ENCODE measurements at regions not wholly inside any gene's neighbourhood (a gene's known extent, or its start where the extent isn't known, plus 50 kb on each side); places are given as distances from the start of the nearest gene placed in this dataset.

DNA sequence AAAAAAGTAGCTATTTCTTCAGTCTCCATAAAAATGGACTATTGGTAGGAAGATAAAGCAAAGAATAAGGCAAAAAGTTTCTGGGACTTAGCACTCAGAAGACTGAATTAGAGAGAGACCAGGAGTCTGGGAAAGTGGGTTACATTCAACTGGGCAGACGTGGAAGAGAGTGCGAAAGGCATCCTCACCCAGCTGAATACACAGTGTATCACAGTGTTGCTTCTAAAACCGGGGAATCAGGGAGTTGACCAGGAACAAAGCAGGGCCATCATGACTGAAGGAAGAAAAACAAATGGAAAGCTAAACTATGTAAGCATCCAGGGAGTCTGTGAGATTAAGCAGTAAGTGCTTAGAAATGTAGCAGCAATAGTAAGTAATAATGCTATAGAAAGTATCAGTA is 452.9 kb upstream of the MAN1A1 start:
- H3K27me3 Mint-ChIP-seq (ENCODE audit: unreplicated experiment): no peaks in the 10 kb centered on the region
- H3K36me3 Mint-ChIP-seq (ENCODE audit: insufficient read depth, unreplicated experiment): no peaks in the 10 kb centered on the region
- no peaks in the 10 kb centered on the region for H3K4me1 Mint-ChIP-seq (ENCODE audit: low read depth, unreplicated experiment)
- H3K9me3 Mint-ChIP-seq (ENCODE audit: low read depth, unreplicated experiment): peaks cover 5% of the 10 kb centered on the region
- TF ChIP-seq, protein P1, sequence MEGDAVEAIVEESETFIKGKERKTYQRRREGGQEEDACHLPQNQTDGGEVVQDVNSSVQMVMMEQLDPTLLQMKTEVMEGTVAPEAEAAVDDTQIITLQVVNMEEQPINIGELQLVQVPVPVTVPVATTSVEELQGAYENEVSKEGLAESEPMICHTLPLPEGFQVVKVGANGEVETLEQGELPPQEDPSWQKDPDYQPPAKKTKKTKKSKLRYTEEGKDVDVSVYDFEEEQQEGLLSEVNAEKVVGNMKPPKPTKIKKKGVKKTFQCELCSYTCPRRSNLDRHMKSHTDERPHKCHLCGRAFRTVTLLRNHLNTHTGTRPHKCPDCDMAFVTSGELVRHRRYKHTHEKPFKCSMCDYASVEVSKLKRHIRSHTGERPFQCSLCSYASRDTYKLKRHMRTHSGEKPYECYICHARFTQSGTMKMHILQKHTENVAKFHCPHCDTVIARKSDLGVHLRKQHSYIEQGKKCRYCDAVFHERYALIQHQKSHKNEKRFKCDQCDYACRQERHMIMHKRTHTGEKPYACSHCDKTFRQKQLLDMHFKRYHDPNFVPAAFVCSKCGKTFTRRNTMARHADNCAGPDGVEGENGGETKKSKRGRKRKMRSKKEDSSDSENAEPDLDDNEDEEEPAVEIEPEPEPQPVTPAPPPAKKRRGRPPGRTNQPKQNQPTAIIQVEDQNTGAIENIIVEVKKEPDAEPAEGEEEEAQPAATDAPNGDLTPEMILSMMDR (IDR thresholded peaks at IDR 0.05; ENCODE audit: unreplicated experiment): no peak
- DNase-seq: no peak
- no peak overlapping the region for H3K4me3 Mint-ChIP-seq (ENCODE audit: low read depth, unreplicated experiment)
- CTCF ChIA-PET: no interaction called here
- intact Hi-C loops (cut with micrococcal nuclease; ENCODE audit: unreplicated experiment): no loop called here
- BruUV-seq (replicated peaks): no TSS peak
- no peak overlapping the region for H3K27ac Mint-ChIP-seq (ENCODE audit: unreplicated experiment)

GRCh38 chr6:119801056-119801455 is 451.5 kb upstream of the MAN1A1 start:
- Mint-ChIP-seq H3K27ac (ENCODE audit: unreplicated experiment) (no peak overlapping the region), H3K4me3 (ENCODE audit: low read depth, unreplicated experiment) (no peak overlapping the region), H3K9me3 (ENCODE audit: low read depth, unreplicated experiment) (peaks cover 5% of the 10 kb centered on the region), H3K36me3 (ENCODE audit: insufficient read depth, unreplicated experiment) (no peaks in the 10 kb centered on the region), H3K4me1 (ENCODE audit: low read depth, unreplicated experiment) (no peaks in the 10 kb centered on the region), H3K27me3 (ENCODE audit: unreplicated experiment) (no peaks in the 10 kb centered on the region)
- BruUV-seq (replicated peaks): no TSS peak
- TF ChIP-seq, protein P1 (IDR thresholded peaks at IDR 0.05; ENCODE audit: unreplicated experiment): no peak
- no peak for DNase-seq
- CTCF ChIA-PET: no interaction called here
- intact Hi-C loops (cut with micrococcal nuclease; ENCODE audit: unreplicated experiment): no loop called here

DNA sequence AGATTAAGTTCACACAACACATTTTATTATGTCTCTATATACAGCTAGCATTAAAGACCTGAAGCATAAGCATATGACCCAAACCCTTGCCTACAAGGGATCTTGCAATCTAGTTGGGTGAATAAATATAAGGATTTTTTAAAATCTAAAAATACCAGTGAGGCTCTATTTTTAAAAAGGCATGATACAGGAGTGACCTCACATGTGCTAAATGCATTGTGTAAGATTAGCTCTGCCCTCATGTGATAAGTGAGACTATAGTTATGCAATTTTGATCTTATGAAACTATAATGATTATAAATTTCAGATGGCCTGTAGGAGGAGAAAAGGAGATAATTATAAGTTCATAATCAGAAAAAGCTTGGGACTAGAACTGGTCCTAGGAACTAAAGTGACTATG is 451.0 kb upstream of the MAN1A1 start:
- intact Hi-C loops (cut with micrococcal nuclease; ENCODE audit: unreplicated experiment): no loop called here
- CTCF ChIA-PET: no interaction called here
- no TSS peak for BruUV-seq (replicated peaks)
- H3K4me1 Mint-ChIP-seq (ENCODE audit: low read depth, unreplicated experiment): no peaks in the 10 kb centered on the region
- no peak overlapping the region for H3K27ac Mint-ChIP-seq (ENCODE audit: unreplicated experiment)
- H3K9me3 Mint-ChIP-seq (ENCODE audit: low read depth, unreplicated experiment): peaks cover 5% of the 10 kb centered on the region
- no peaks in the 10 kb centered on the region for H3K36me3 Mint-ChIP-seq (ENCODE audit: insufficient read depth, unreplicated experiment)
- TF ChIP-seq, protein P1 (IDR thresholded peaks at IDR 0.05; ENCODE audit: unreplicated experiment): no peak
- no peak for DNase-seq
- no peak overlapping the region for H3K4me3 Mint-ChIP-seq (ENCODE audit: low read depth, unreplicated experiment)
- H3K27me3 Mint-ChIP-seq (ENCODE audit: unreplicated experiment): no peaks in the 10 kb centered on the region

DNA sequence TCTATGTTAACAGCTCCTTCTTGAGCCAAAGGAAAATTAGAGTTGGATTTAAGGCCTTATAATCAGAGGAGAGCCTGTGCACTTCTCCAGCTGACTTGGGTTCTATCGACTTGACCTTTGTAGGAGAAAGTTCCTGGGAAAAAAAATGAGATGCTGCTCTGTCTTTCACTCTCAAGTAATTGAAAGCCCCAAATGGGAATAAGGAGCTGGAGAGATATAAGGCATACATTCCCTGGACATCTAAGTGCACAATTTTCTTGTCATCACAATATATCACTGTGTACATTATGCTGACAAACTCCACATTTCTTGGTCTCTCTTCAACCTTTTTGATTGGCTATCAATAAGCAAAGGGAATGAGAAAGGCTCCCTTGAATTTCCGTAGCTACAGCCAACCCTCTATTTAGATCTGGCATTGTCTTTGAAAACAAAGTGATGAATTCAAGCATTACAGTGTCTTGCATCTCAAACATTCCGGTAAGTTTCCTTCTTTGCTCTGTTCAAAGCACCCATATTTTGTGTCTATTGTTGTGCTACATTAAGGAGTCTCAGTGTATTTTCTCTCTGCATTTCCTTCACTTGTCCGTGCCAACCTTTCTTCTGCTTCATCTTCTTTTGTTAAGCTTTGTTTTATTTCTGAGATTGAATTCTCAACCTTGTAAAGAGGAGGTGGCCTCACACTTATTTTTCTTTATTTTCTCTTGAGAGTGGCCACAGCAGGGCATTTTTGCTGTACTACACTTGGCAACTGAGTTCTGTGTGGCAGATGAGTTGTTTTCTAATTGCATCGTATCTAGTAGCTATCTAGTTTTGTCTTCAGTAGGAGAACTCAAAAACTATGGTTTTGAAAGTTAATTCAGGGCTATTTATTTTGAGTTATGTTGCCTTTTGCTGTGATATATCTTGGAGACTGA is 450.3 kb upstream of the MAN1A1 start:
- Mint-ChIP-seq H3K4me3 (ENCODE audit: low read depth, unreplicated experiment) (no peak overlapping the region), H3K4me1 (ENCODE audit: low read depth, unreplicated experiment) (no peaks in the 10 kb centered on the region), H3K27me3 (ENCODE audit: unreplicated experiment) (no peaks in the 10 kb centered on the region), H3K36me3 (ENCODE audit: insufficient read depth, unreplicated experiment) (no peaks in the 10 kb centered on the region), H3K27ac (ENCODE audit: unreplicated experiment) (no peak overlapping the region), H3K9me3 (ENCODE audit: low read depth, unreplicated experiment) (peaks cover 5% of the 10 kb centered on the region)
- DNase-seq: no peak
- TF ChIP-seq, protein P1 (IDR thresholded peaks at IDR 0.05; ENCODE audit: unreplicated experiment): no peak
- CTCF ChIA-PET: no interaction called here
- intact Hi-C loops (cut with micrococcal nuclease; ENCODE audit: unreplicated experiment): no loop called here
- no TSS peak for BruUV-seq (replicated peaks)

All from Calu3 (cell line).